Loucy (cell line): ENCODE measurements at regions not wholly inside any gene's neighbourhood (a gene's known extent, or its start where the extent isn't known, plus 50 kb on each side); places are given as distances from the start of the nearest gene placed in this dataset.
A peak's percentile ranks its signal among the peaks of the same experiment; 100 is the strongest.
"Not testable (repeated sequence)": the region's sequence is repeated elsewhere in the genome, so short reads cannot be mapped to it uniquely, and the experiment has no call there.

Experiments
- H2AFZ ChIP-seq: fragments of 200-600 bp; sonication (generic); 2 replicates; pipeline ENCODE4 v1.6.0; 2016; ENCODE audit warnings: antibody characterized with exemption, mild to moderate bottlenecking, low read length, moderate library complexity
- H3F3A ChIP-seq: fragments of 200-600 bp; 2 replicates; pipeline ENCODE4 v1.6.0; 2016; ENCODE audit warnings: antibody characterized with exemption, low read depth, mild to moderate bottlenecking
- H3K27me3 ChIP-seq: fragments of 200-600 bp; sonication (generic); 2 replicates; pipeline ENCODE4 v1.6.1; 2014; ENCODE audit warnings: low read length, mild to moderate bottlenecking; ENCODE audit not compliant: insufficient read depth, poor library complexity, severe bottlenecking
- H3K36me3 ChIP-seq: fragments of 200-600 bp; sonication (generic); 2 replicates; pipeline ENCODE4 v1.6.1; 2016; ENCODE audit warnings: low read length; ENCODE audit not compliant: insufficient read depth
- H3K4me1 ChIP-seq: fragments of 200-600 bp; sonication (generic); 2 replicates; pipeline ENCODE4 v1.5.1; 2014; ENCODE audit warnings: low read length, mild to moderate bottlenecking; ENCODE audit not compliant: insufficient read depth, poor library complexity, severe bottlenecking
- H3K4me2 ChIP-seq: fragments of 200-600 bp; sonication (generic); 2 replicates; pipeline ENCODE4 v1.6.0; 2014; ENCODE audit warnings: antibody characterized with exemption, low read length, low read depth, mild to moderate bottlenecking; ENCODE audit not compliant: poor library complexity, severe bottlenecking
- H3K4me3 ChIP-seq: fragments of 200-600 bp; sonication (generic); 2 replicates; pipeline ENCODE4 v1.5.1; 2014; ENCODE audit warnings: low read length, mild to moderate bottlenecking, mixed read lengths; ENCODE audit not compliant: poor library complexity, severe bottlenecking
- H3K79me2 ChIP-seq: fragments of 200-600 bp; sonication (generic); 2 replicates; pipeline ENCODE4 v1.6.1; 2014; ENCODE audit warnings: low read length; ENCODE audit not compliant: insufficient read depth
- H3K9ac ChIP-seq: fragments of 200-600 bp; sonication (generic); 2 replicates; pipeline ENCODE4 v1.6.0; 2014; ENCODE audit warnings: mild to moderate bottlenecking, low read depth, low read length, moderate library complexity; ENCODE audit not compliant: poor library complexity, severe bottlenecking
- H3K9me2 ChIP-seq: fragments of 200-600 bp; sonication (generic); replicated peaks from 2 replicates; pipeline ENCODE4 v1.6.1; 2016; ENCODE audit warnings: low read depth, low read length, mixed read lengths
- H3K9me3 ChIP-seq: fragments of 200-600 bp; sonication (generic); 2 replicates; pipeline ENCODE4 v1.6.1; 2014; ENCODE audit warnings: mild to moderate bottlenecking, antibody characterized with exemption, low read length, low read depth; ENCODE audit not compliant: insufficient read depth
- H4K20me1 ChIP-seq: fragments of 200-600 bp; sonication (generic); 2 replicates; pipeline ENCODE4 v1.6.0; 2014; ENCODE audit warnings: antibody characterized with exemption, low read length, mild to moderate bottlenecking; ENCODE audit not compliant: insufficient read depth, poor library complexity, severe bottlenecking
- CTCF ChIP-seq: fragments of 200-600 bp; sonication (generic); conservative IDR thresholded peaks from 2 replicates; pipeline ENCODE4 v1.5.1; 2014; ENCODE audit warnings: mild to moderate bottlenecking, antibody characterized with exemption, low read length
- EZH2phosphoT487 ChIP-seq: fragments of 200-600 bp; IDR thresholded peaks from 2 replicates; pipeline ENCODE4 v1.6.1; 2018; ENCODE audit warnings: antibody characterized with exemption, mild to moderate bottlenecking, moderate library complexity, borderline replicate concordance

GRCh38 chr4:79820427-79820826 lies 252.6 kb downstream of the ANTXR2 start:
- Histone ChIP-seq H3K27me3 (no peaks in the 10 kb centered on the region), H3F3A (no peaks in the 10 kb centered on the region), H3K9me2 (no peaks in the 10 kb centered on the region), H3K9me3 (peaks cover 9% of the 10 kb centered on the region; the same call in 1 of the 2 replicates), H3K9ac (no peak overlapping the region), H3K4me2 (no peak overlapping the region), H3K4me3 (no peak overlapping the region), H3K79me2 (no peaks in the 10 kb centered on the region), H3K4me1 (no peaks in the 10 kb centered on the region), H2AFZ (peak overlapping the region; percentile 6; the same call in 1 of the 2 replicates), H4K20me1 (no peaks in the 10 kb centered on the region), H3K36me3 (no peaks in the 10 kb centered on the region)
- TF ChIP-seq CTCF: peak; percentile 41; the same call in 1 of the 2 replicates
- TF ChIP-seq EZH2phosphoT487: no peak

GRCh38 chr4:79807933-79808332 lies 265.1 kb downstream of the ANTXR2 start:
- not testable (repeated sequence) for H3K9me2 ChIP-seq, H2AFZ ChIP-seq, H3K9me3 ChIP-seq, H3K79me2 ChIP-seq, H3K36me3 ChIP-seq, H3K4me2 ChIP-seq, H3K4me3 ChIP-seq, H3K9ac ChIP-seq, H3K27me3 ChIP-seq, H3F3A ChIP-seq, H3K4me1 ChIP-seq, H4K20me1 ChIP-seq

GRCh38 chr4:79798047-79798446 lies 275.0 kb downstream of the ANTXR2 start:
- H2AFZ ChIP-seq: no peak overlapping the region
- TF ChIP-seq CTCF (no peak), EZH2phosphoT487 (no peak)
- no peaks in the 10 kb centered on the region for H4K20me1 ChIP-seq
- H3K36me3 ChIP-seq: no peaks in the 10 kb centered on the region
- no peaks in the 10 kb centered on the region for H3K4me1 ChIP-seq
- no peaks in the 10 kb centered on the region; the same call in 1 of the 2 replicates for H3K9me3 ChIP-seq
- H3K27me3 ChIP-seq: no peaks in the 10 kb centered on the region
- no peaks in the 10 kb centered on the region for H3K79me2 ChIP-seq
- H3K9me2 ChIP-seq: no peaks in the 10 kb centered on the region
- no peak overlapping the region for H3K4me3 ChIP-seq
- H3K4me2 ChIP-seq: no peak overlapping the region
- no peak overlapping the region for H3K9ac ChIP-seq
- H3F3A ChIP-seq: no peaks in the 10 kb centered on the region

- H3K36me3 ChIP-seq: no peaks in the 10 kb centered on the region
- H3F3A ChIP-seq: no peaks in the 10 kb centered on the region
- H3K9me3 ChIP-seq: no peaks in the 10 kb centered on the region; the same call in 1 of the 2 replicates
- TF ChIP-seq EZH2phosphoT487 (no peak), CTCF (no peak)
- no peaks in the 10 kb centered on the region for H3K27me3 ChIP-seq
- H3K4me3 ChIP-seq: no peak overlapping the region
- no peaks in the 10 kb centered on the region for H3K9me2 ChIP-seq
- H3K9ac ChIP-seq: no peak overlapping the region
- H2AFZ ChIP-seq: no peak overlapping the region
- no peaks in the 10 kb centered on the region for H3K79me2 ChIP-seq
- H4K20me1 ChIP-seq: no peaks in the 10 kb centered on the region
- H3K4me1 ChIP-seq: no peaks in the 10 kb centered on the region
- H3K4me2 ChIP-seq: no peak overlapping the region
These were observed 276.1 kb downstream of the ANTXR2 start for GRCh38 chr4:79796948-79797347.
